HL-60 (cell line): ENCODE measurements at regions not wholly inside any gene's neighbourhood (a gene's known extent, or its start where the extent isn't known, plus 50 kb on each side); places are given as distances from the start of the nearest gene placed in this dataset.

ENCODE experiments used
- CTCF ChIP-seq: IDR thresholded peaks from one replicate; pipeline ENCODE4 v1.5.1; 2011; ENCODE audit warnings: low read length, control low read depth, inconsistent platforms; ENCODE audit not compliant: insufficient read depth
- GABPA ChIP-seq: IDR thresholded peaks from 2 replicates; pipeline ENCODE4 v1.6.1; 2012; ENCODE audit warnings: low read depth
- POLR2AphosphoS5 ChIP-seq: IDR thresholded peaks from 2 replicates; pipeline ENCODE4 v1.6.1; 2012; ENCODE audit warnings: low read depth
- REST ChIP-seq: IDR thresholded peaks from 2 replicates; pipeline ENCODE4 v1.6.1; 2012; ENCODE audit warnings: low read depth; ENCODE audit not compliant: insufficient replicate concordance
- SPI1 ChIP-seq: IDR thresholded peaks from 2 replicates; pipeline ENCODE4 v1.6.1; 2012; ENCODE audit warnings: low read depth, mild to moderate bottlenecking, borderline replicate concordance

GRCh38 chr6:27812078-27812804, 100.0 kb downstream of the OR2B2 start:
- no peak for TF ChIP-seq CTCF
- no peak for TF ChIP-seq SPI1
- TF ChIP-seq REST = no peak
- no peak for TF ChIP-seq POLR2AphosphoS5
- TF ChIP-seq GABPA = no peak
